Ishikawa (cell line): ENCODE measurements at regions not wholly inside any gene's neighbourhood (a gene's known extent, or its start where the extent isn't known, plus 50 kb on each side); places are given as distances from the start of the nearest gene placed in this dataset.

Source experiments
- CEBPB ChIP-seq: IDR thresholded peaks from 2 replicates; pipeline ENCODE4 v1.6.1; 2012
- CREB1 ChIP-seq: IDR thresholded peaks from 2 replicates; pipeline ENCODE4 v1.6.1; 2012; ENCODE audit warnings: low read depth
- EGR1 ChIP-seq: IDR thresholded peaks from 2 replicates; pipeline ENCODE4 v1.6.1; 2012
- EP300 ChIP-seq: IDR thresholded peaks from 2 replicates; pipeline ENCODE4 v1.6.1; 2012; ENCODE audit warnings: borderline replicate concordance
- FOXM1 ChIP-seq: IDR thresholded peaks from 2 replicates; pipeline ENCODE4 v1.6.1; 2012; ENCODE audit warnings: low read depth, borderline replicate concordance
- MAX ChIP-seq: IDR thresholded peaks from 2 replicates; pipeline ENCODE4 v1.6.1; 2012
- NFIC ChIP-seq: IDR thresholded peaks from 2 replicates; pipeline ENCODE4 v1.6.1; 2012
- RAD21 ChIP-seq: IDR thresholded peaks from 2 replicates; pipeline ENCODE4 v1.6.1; 2012; ENCODE audit warnings: low read depth
- TAF1 ChIP-seq: IDR thresholded peaks from 2 replicates; pipeline ENCODE4 v1.6.1; 2012; ENCODE audit warnings: low read depth, mild to moderate bottlenecking
- TCF12 ChIP-seq: IDR thresholded peaks from 2 replicates; pipeline ENCODE4 v1.6.1; 2012; ENCODE audit warnings: low read depth
- TEAD4 ChIP-seq: IDR thresholded peaks from 2 replicates; pipeline ENCODE4 v1.6.1; 2012
- USF1 ChIP-seq: IDR thresholded peaks from 2 replicates; pipeline ENCODE4 v1.6.1; 2012
- YY1 ChIP-seq: IDR thresholded peaks from 2 replicates; pipeline ENCODE4 v1.6.1; 2012; ENCODE audit warnings: low read depth
- ZBTB7A ChIP-seq: IDR thresholded peaks from 2 replicates; pipeline ENCODE4 v1.6.1; 2012; ENCODE audit warnings: low read depth
- TF ChIP-seq, protein P1 (sequence below): IDR thresholded peaks from 2 replicates; pipeline ENCODE4 v1.6.1; 2012; ENCODE audit warnings: low read depth, mild to moderate bottlenecking

- TF ChIP-seq EGR1 (no peak), FOXM1 (no peak), CEBPB (no peak), TCF12 (no peak), NFIC (no peak), RAD21 (no peak), EP300 (no peak), USF1 (no peak)
- TF ChIP-seq, protein P1, sequence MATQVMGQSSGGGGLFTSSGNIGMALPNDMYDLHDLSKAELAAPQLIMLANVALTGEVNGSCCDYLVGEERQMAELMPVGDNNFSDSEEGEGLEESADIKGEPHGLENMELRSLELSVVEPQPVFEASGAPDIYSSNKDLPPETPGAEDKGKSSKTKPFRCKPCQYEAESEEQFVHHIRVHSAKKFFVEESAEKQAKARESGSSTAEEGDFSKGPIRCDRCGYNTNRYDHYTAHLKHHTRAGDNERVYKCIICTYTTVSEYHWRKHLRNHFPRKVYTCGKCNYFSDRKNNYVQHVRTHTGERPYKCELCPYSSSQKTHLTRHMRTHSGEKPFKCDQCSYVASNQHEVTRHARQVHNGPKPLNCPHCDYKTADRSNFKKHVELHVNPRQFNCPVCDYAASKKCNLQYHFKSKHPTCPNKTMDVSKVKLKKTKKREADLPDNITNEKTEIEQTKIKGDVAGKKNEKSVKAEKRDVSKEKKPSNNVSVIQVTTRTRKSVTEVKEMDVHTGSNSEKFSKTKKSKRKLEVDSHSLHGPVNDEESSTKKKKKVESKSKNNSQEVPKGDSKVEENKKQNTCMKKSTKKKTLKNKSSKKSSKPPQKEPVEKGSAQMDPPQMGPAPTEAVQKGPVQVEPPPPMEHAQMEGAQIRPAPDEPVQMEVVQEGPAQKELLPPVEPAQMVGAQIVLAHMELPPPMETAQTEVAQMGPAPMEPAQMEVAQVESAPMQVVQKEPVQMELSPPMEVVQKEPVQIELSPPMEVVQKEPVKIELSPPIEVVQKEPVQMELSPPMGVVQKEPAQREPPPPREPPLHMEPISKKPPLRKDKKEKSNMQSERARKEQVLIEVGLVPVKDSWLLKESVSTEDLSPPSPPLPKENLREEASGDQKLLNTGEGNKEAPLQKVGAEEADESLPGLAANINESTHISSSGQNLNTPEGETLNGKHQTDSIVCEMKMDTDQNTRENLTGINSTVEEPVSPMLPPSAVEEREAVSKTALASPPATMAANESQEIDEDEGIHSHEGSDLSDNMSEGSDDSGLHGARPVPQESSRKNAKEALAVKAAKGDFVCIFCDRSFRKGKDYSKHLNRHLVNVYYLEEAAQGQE, result no peak
Observed at GRCh38 chr1:195697130-195697529, 911.1 kb downstream of the KCNT2 start.

- TF ChIP-seq YY1 (no peak), EGR1 (no peak), USF1 (no peak), NFIC (no peak), FOXM1 (no peak), MAX (no peak), TAF1 (no peak), CEBPB (no peak), RAD21 (no peak), TCF12 (no peak), ZBTB7A (no peak), EP300 (no peak), CREB1 (no peak), TEAD4 (no peak)
- TF ChIP-seq, protein P1, result no peak
Observed at GRCh38 chr1:195686764-195687163, 921.5 kb downstream of the KCNT2 start.

DNA sequence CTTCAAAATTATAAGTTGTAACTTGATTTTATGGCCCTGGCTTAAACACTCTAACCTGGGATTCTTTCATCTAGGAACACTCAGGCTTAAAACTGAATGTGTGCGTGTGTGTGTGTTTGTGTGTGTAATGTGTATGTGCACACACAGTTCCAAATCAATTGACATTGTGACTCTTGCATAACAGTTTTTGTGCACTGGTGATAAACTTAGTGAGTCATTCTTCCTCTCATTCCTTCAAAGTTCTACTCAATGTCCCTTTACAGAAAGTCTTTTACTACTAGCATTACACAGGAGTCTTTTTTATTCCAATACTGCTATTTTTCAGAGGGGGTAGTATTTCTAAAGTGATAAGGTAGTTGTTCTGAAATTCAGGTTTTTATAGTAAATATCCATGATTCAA is 943.6 kb downstream of the KCNT2 start:
- TF ChIP-seq USF1, result no peak
- TF ChIP-seq CREB1, result no peak
- no peak for TF ChIP-seq RAD21
- no peak for TF ChIP-seq CEBPB
- TF ChIP-seq TCF12, result no peak
- TF ChIP-seq TAF1, result no peak
- TF ChIP-seq EP300, result no peak
- no peak for TF ChIP-seq TEAD4

- TF ChIP-seq USF1 (no peak), NFIC (0 out of 2 replicates have a peak, but pooled peaks have one; percentile 10)
Observed at GRCh38 chr1:195663549-195664280, 944.5 kb downstream of the KCNT2 start.

DNA sequence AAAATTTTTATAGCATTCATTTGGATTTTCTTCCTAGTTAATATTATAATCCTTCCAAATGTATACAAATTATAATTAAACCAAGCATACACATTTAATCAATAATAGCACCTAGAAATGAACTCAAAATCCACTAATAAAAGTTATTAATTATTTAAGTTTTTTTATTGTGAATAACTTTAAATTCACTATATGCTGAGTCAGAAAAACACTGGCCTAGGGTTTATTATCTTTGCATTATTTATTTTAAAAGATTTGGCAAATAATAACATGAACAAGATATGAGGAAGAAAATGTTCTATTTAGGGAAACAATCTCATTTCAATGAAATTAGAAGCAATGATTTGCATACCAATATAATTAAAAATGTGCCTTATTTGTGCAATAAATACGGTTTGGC is 951.5 kb downstream of the KCNT2 start:
- no peak for TF ChIP-seq YY1
- TF ChIP-seq CEBPB, result no peak
- no peak for TF ChIP-seq FOXM1
- TF ChIP-seq MAX, result no peak
- TF ChIP-seq USF1, result no peak
- TF ChIP-seq NFIC, result no peak
- TF ChIP-seq TAF1, result no peak
- TF ChIP-seq ZBTB7A, result no peak
- TF ChIP-seq EP300, result no peak
- TF ChIP-seq RAD21, result no peak
